T47D (cell line): ENCODE measurements at regions not wholly inside any gene's neighbourhood (a gene's known extent, or its start where the extent isn't known, plus 50 kb on each side); places are given as distances from the start of the nearest gene placed in this dataset.

ENCODE experiments used
- DNase-seq, 2 experiments: peaks; one replicate each; pipeline versions ENCODE4 v3.0.0 to v3.0.0-alpha.2; 2011 to 2012; ENCODE audit warnings: low read depth in 1 of 2, low spot score in 1 of 2
- JUND ChIP-seq: IDR thresholded peaks from 2 replicates; pipeline ENCODE4 v1.6.1; 2012; ENCODE audit warnings: low read depth
- in situ Hi-C: cut with HindIII; loops from 2 replicates; pipeline ENCODE4 v1.10.0; 2016; ENCODE audit warnings: low sequenced_read_pairs, low pct_unique_long_range_greater_than_20kb

DNA sequence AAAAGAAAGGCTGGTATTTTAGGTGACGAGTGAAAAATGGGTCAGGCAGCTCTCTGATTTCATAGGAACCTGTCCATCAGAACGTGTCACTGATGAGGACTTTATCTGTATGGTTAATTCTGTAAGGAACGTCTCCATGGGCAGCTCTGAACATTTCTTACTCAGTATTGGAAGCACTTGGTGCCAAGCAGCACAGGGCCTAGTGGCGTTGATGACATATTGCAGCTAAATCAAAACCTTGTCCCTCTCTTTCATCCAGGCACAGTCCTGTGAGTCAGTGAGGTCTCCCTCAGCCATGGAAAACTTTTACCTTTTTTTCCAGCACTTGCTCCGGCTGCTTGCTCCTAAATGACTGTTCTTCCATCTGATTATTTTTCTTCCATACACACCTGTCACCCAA lies 301.9 kb downstream of the DHX15 start:
- in situ Hi-C loops: no loop called here
- no peak for TF ChIP-seq JUND
- peak in 1 of 2 experiments; percentile 6 for DNase-seq

GRCh38 chr4:24279911-24280375 lies 304.4 kb downstream of the DHX15 start:
- in situ Hi-C loops: no loop called here
- no peak for TF ChIP-seq JUND
- DNase-seq: no peak

DNA sequence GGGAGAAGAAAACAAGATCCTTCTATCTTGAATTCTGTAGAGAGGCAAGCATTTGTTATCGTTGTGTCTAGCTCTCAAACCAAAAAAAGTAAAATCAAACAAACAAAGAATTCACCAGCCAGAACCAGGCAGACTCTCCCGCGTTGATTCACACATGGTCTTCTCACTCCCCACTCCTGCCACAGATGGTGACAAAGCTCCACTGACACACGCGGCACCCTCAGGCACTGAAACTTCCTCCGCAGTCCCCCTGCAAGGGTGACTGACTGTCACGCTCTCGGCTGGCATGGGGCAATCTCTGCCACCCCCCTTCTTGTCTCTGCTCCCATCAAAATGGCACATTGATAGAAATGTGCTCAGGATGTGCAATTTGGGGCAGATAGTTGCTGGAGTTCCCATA lies 304.9 kb downstream of the DHX15 start:
- TF ChIP-seq JUND: no peak
- DNase-seq: no peak
- in situ Hi-C loops: no loop called here

DNA sequence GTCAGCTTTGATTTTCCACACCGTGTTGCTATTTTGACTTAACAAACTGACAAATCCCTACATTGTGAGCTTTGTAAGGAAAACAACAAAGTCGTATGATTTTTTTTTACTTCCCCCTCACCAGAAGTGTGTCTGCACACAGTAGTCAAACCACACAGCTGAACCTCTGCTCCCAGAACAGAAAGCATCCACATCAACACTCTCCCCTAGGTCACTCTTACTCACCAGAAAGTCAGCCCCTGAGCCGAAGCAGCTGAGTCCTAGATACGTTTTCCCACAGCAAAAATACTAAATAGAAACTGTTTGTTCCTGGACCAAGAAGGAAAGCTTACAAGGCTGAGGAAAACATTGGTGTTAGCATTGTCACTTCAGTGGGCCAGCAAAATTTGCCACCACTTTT lies 305.7 kb downstream of the DHX15 start:
- in situ Hi-C loops: no loop called here
- no peak for DNase-seq

DNA sequence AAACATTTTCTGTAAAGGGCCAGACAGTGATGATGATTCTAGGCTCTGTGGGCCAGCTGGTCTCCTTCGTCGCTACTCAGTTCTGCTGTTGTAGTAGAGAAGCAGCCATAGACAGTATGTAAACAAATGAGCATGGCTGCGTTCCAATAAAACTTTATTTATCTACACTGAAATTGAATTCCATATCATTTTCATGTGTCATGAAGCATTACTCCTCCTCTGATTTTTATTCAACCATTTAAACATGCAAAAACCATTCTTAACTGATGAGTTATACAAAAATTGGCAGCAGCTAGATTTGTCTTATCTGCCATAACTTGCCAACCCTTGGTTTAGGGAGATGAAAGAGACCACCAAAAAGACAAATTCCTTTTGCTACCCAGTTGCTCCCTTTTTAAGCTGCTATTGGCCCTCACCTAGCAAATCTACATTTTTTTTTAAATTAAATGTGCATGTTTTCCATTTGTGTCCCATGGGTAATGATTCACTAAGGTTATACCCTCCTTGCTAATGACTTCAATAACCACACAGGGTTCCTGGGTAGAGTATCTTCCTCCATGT lies 309.9 kb downstream of the DHX15 start:
- no peak for DNase-seq
- in situ Hi-C loops: no loop called here
- no peak for TF ChIP-seq JUND

More for the DNA sequence above, 305.7 kb downstream of the DHX15 start:
- TF ChIP-seq JUND: no peak

- in situ Hi-C loops: no loop called here
- no peak for DNase-seq
- TF ChIP-seq JUND: no peak
These were observed 311.2 kb downstream of the DHX15 start for GRCh38 chr4:24273136-24273535.

DNA sequence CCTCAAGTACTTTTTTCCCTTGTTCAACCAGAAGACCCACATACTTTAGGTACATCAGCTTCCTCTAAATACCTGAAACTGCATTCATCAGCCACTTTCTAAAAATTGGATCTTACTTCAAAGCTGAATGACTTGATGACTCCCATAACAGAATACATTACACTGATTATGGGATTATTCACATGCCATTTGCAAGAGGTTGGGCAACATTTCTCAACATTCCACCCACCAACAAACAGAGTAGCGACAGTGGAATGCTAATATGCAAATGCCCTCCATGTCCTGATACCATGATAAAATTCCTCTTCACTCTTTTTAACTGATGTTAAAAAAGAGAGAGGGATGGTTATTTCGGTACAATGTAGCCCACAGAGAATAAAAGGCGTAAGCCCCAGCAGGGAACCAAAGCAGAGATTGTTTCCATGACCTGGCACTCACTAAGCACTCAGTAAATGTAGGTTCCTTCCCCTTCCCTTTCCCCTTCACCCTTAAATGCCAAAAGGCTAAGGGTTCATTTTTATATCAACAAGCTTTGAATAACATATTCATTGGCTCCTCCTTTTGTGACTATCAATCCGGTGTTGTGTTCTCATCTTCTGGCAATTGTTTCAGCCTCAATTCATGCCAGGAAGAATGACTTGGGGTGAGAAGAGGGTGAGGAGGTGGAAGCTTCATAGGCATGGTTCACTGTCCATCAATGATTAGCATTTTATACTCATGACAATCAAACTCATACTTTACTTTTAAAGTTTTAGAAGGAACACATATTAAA lies 317.2 kb downstream of the DHX15 start:
- in situ Hi-C loops: no loop called here
- DNase-seq: peak in 1 of 2 experiments; percentile 29
- TF ChIP-seq JUND: no peak

GRCh38 chr4:24265989-24266388 lies 318.4 kb downstream of the DHX15 start:
- no peak for TF ChIP-seq JUND
- in situ Hi-C loops: no loop called here

GRCh38 chr4:24262616-24263015 lies 321.7 kb downstream of the DHX15 start:
- TF ChIP-seq JUND: no peak
- DNase-seq: no peak
- in situ Hi-C loops: no loop called here

More at GRCh38 chr4:24265989-24266388, 318.4 kb downstream of the DHX15 start:
- DNase-seq: no peak

DNA sequence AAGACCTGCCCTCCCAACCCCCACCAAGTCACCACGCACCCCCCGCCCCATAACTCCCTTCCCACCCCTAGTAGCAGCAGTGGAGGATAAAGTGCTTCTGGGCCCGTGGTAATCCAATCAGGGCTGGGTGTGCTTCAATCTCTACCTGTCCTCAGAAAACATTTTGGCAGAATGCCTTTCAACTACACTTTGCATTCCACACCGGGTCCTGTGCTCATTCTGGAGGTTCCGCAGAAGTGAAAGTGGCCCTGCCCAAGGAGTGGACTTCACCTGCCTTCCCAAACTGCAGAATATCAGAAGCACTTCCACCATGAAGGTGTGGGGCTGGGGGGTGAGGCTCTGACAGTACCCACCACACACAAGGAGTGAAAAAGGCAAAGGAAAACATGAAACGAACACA lies 322.3 kb downstream of the DHX15 start:
- no peak for TF ChIP-seq JUND
- in situ Hi-C loops: no loop called here
- peak in 1 of 2 experiments; percentile 9 for DNase-seq

DNA sequence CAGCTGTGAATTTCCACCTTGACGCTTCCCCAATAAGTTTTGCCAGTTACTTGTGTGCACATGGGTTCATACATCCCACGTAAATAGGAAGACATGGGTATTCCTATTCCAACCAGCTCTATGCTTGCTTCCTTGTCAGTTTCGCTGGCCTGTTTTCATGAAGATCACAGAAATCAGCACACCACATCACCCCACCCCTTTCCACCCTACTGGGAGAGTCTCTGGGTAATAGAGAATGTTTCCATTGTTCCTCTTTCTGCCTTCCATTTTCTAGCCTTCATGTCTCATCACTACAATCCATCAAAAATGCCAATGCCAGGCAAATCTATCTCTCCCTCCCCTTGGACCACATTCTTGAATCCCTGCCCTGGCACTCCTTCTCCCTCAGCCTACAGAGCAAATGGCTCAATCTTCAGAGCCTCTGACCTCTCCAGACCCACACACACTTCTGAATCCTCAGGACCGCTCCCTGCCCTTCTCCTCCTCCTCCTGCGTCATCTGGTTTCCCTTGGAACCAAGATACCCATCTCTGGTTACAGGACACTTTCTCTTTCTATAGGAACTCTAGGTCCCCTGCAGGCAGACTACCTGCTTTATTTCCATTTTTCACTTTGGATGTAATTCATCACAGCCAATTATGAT lies 323.3 kb downstream of the DHX15 start:
- no peak for TF ChIP-seq JUND
- in situ Hi-C loops: no loop called here
- DNase-seq: no peak

DNA sequence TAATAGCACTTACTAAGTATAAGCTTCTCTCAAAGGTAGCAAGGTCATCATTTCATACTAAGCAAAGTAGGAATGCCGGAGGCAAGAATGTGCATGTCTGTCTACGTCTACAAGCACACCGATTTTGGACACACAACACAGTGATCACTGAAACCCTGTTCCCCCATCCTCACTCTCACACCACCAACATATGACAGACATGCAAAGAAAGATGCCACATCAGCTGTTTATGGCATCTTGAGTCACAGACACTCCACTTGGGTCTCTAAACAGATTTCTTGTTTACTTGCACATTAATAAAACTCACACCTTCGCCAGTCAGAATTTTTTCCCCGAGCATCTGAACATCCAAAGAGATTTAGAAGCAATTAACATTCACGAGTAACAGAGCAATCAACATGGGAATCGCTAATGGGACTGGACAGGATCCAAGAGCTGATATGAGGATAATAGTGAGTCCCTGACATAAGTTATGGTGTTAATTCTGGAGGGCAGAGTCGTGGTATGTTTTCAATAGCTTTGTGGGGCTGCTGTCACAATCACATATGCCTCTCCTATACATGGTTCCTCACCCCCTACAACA lies 324.1 kb downstream of the DHX15 start:
- no peak for TF ChIP-seq JUND
- in situ Hi-C loops: no loop called here
- no peak for DNase-seq

DNA sequence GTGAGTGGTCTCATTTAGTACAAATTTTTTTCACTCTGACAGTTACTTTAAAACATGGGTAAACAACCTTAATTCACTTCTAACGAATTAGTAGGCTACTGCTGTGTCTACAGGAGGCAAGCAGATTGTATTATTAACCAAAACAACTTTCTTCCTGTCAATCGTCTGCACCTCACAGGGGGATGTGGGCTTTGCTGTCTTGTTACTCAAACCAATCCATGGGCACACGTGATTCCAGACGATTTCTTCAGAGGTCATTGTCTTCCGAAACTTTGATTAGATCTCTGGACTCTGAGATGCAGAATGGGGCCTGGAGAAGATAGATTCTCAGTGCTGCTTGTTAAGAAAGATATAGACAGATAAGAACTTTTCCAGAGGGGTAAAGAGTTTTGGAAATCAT lies 327.8 kb downstream of the DHX15 start:
- no peak for DNase-seq
- in situ Hi-C loops: no loop called here
- no peak for TF ChIP-seq JUND
